ENCODE measurements at regions not wholly inside any gene's neighbourhood (a gene's known extent, or its start where the extent isn't known, plus 50 kb on each side); places are given as distances from the start of the nearest gene placed in this dataset.

DNA sequence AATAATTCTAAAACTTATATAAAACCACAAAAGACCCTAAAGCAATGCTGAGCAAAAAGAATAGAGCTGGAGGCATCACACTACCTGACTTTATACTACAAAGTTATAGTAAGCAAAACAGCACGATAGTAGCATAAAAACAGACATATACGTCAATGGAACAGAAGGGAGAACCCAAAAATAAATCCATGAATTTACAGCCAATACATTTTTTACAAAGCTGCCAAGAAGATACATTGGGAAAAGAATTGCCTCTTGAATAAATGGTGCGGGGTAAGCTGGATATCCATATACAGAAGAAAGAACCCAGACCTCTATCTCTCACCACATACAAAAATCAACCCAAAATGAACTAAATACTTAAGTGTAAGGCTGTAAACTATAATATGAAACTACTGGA is 51.3 kb upstream of the KRTAP11-1 start:
- dilution Hi-C loops (cut with MboI; ENCODE audit: extremely low pct_ligation_motif_present, low sequenced_read_pairs) (no loop called here), intact Hi-C loops (cut with micrococcal nuclease) (no loop called here)
- Histone ChIP-seq H3K9me1 (replicated peaks; ENCODE audit: control insufficient read depth, extremely low read depth, insufficient read depth, low read length) (no peaks in the 10 kb centered on the region), H3K27ac (ENCODE audit: insufficient read depth, low read depth, low read length) (no peak overlapping the region), H3K79me2 (ENCODE audit: control insufficient read depth, insufficient read depth, low read length) (no peaks in the 10 kb centered on the region), H4K20me1 (replicated peaks; ENCODE audit: control insufficient read depth, extremely low read depth, insufficient read depth, low read length) (no peaks in the 10 kb centered on the region), H3K36me3 (ENCODE audit: control insufficient read depth in 2 of 2, extremely low read depth in 1 of 2, insufficient read depth in 2 of 2, low read length in 2 of 2) (no peaks in the 10 kb centered on the region), H2AFZ (ENCODE audit: low read depth, low read length) (no peak overlapping the region), H3K4me1 (ENCODE audit: control insufficient read depth, extremely low read depth, insufficient read depth, low read length) (no peaks in the 10 kb centered on the region), H3K4me2 (ENCODE audit: insufficient read depth, low read length) (no peak overlapping the region), H3K4me3 (replicated peaks in 1 of 3; ENCODE audit: insufficient read depth in 1 of 3, low read depth in 1 of 3, low read length in 3 of 3) (no peak overlapping the region), H3K9me3 (replicated peaks; ENCODE audit: control insufficient read depth, insufficient read depth, low read length) (peaks cover 12% of the 10 kb centered on the region), H3K27me3 (ENCODE audit: control insufficient read depth in 2 of 2, insufficient read depth in 2 of 2, low read length in 2 of 2) (no peaks in the 10 kb centered on the region), H3K9ac (replicated peaks; ENCODE audit: extremely low read depth, insufficient read depth, low read length) (no peak overlapping the region)
- no TSS peak for BruUV-seq (replicated peaks)
- TF ChIP-seq POLR2A (IDR thresholded peaks at IDR 0.05; ENCODE audit: low read depth, low read length), result no peak
- FAIRE-seq, result no peak
- ChIA-PET CTCF (no interaction called here), POLR2A (no interaction called here)
- no peak for DNase-seq (ENCODE audit: low read depth, low spot score)
